ENCODE measurements at regions not wholly inside any gene's neighbourhood (a gene's known extent, or its start where the extent isn't known, plus 50 kb on each side); places are given as distances from the start of the nearest gene placed in this dataset.
A peak's percentile ranks its signal among the peaks of the same experiment; 100 is the strongest.

GRCh38 chr4:166546009-166546408, 673.0 kb downstream of the TLL1 start:
- TF ChIP-seq, protein P1, sequence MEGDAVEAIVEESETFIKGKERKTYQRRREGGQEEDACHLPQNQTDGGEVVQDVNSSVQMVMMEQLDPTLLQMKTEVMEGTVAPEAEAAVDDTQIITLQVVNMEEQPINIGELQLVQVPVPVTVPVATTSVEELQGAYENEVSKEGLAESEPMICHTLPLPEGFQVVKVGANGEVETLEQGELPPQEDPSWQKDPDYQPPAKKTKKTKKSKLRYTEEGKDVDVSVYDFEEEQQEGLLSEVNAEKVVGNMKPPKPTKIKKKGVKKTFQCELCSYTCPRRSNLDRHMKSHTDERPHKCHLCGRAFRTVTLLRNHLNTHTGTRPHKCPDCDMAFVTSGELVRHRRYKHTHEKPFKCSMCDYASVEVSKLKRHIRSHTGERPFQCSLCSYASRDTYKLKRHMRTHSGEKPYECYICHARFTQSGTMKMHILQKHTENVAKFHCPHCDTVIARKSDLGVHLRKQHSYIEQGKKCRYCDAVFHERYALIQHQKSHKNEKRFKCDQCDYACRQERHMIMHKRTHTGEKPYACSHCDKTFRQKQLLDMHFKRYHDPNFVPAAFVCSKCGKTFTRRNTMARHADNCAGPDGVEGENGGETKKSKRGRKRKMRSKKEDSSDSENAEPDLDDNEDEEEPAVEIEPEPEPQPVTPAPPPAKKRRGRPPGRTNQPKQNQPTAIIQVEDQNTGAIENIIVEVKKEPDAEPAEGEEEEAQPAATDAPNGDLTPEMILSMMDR (IDR thresholded peaks at IDR 0.05; ENCODE audit: borderline replicate concordance, control extremely low read depth, extremely low read depth, insufficient read depth, missing control alignments): no peak
- in situ Hi-C loops (cut with MboI; ENCODE audit: low sequenced_read_pairs, unreplicated experiment): no loop called here
- DNase-seq (ENCODE audit: low spot score): no peak

GRCh38 chr4:166577639-166578038, 656.7 kb downstream of the SPOCK3 start:
- in situ Hi-C loops (cut with MboI; ENCODE audit: low sequenced_read_pairs, unreplicated experiment): no loop called here
- TF ChIP-seq, protein P1 (IDR thresholded peaks at IDR 0.05; ENCODE audit: borderline replicate concordance, control extremely low read depth, extremely low read depth, insufficient read depth, missing control alignments): no peak
- no peak for DNase-seq (ENCODE audit: low spot score)

DNA sequence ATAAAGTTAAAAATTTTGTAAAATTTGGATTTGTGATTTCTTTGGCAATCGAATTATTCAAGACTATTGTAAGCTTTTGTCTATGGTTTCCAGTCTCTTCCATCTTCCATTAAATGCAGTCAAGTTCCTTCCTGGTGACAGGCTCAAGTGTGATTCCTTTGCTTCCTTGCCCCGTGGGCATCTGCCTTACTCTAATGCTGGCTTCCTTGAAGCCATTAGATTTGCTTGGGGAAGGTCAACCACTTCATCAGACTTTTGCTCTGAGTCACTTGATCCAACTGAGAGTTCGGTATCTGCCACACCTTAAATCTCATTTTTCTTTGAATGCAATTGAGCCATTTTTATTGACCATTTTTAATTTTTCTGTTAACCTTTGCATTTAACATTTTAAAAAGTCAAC, 648.8 kb downstream of the SPOCK3 start:
- in situ Hi-C loops (cut with MboI; ENCODE audit: low sequenced_read_pairs, unreplicated experiment): no loop called here
- TF ChIP-seq, protein P1 (IDR thresholded peaks at IDR 0.05; ENCODE audit: borderline replicate concordance, control extremely low read depth, extremely low read depth, insufficient read depth, missing control alignments): no peak
- DNase-seq (ENCODE audit: low spot score): no peak

GRCh38 chr4:166594326-166594946, 639.9 kb downstream of the SPOCK3 start:
- in situ Hi-C loops (cut with MboI; ENCODE audit: low sequenced_read_pairs, unreplicated experiment): no loop called here
- TF ChIP-seq, protein P1 (IDR thresholded peaks at IDR 0.05; ENCODE audit: borderline replicate concordance, control extremely low read depth, extremely low read depth, insufficient read depth, missing control alignments): peak; percentile 38
- DNase-seq (ENCODE audit: low spot score): peak; percentile 18

- TF ChIP-seq, protein P1 (IDR thresholded peaks at IDR 0.05; ENCODE audit: borderline replicate concordance, control extremely low read depth, extremely low read depth, insufficient read depth, missing control alignments): no peak
- no peak for DNase-seq (ENCODE audit: low spot score)
- in situ Hi-C loops (cut with MboI; ENCODE audit: low sequenced_read_pairs, unreplicated experiment): no loop called here
Observed at GRCh38 chr4:166600264-166600663, 634.0 kb downstream of the SPOCK3 start.

- DNase-seq (ENCODE audit: low spot score): no peak
- TF ChIP-seq, protein P1 (IDR thresholded peaks at IDR 0.05; ENCODE audit: borderline replicate concordance, control extremely low read depth, extremely low read depth, insufficient read depth, missing control alignments): no peak
- in situ Hi-C loops (cut with MboI; ENCODE audit: low sequenced_read_pairs, unreplicated experiment): no loop called here
Observed at GRCh38 chr4:166602068-166602467, 632.2 kb downstream of the SPOCK3 start.
